ENCODE measurements at regions not wholly inside any gene's neighbourhood (a gene's known extent, or its start where the extent isn't known, plus 50 kb on each side); places are given as distances from the start of the nearest gene placed in this dataset.

DNA sequence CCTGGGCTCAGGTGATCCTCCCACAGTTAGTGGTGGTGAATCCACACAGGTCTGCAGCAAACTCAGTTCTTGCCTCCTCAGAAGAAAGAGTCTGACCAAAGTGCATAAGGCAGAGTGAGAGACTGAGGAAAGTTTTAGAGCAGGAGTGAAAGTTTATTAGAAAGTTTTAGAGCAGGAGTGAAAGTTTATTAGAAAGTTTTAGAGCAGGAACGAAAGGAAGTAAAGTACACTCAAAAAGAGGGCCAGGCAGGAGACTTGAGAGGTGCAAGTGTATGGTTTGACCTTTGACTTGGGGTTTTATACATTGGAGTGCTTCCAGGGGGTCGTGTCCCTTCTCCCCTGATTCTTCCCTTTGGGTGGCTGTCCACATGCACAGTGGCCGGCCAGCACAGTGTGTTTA, 84.2 kb downstream of the LSM3 start:
- no peaks in the 10 kb centered on the region for H3K23me2 ChIP-seq (ENCODE audit: low read depth, low read length)
- no peaks in the 10 kb centered on the region for H3K79me2 ChIP-seq (ENCODE audit: control insufficient read depth in 1 of 2, insufficient read depth in 2 of 2, low read length in 2 of 2)
- H2BK120ac ChIP-seq (replicated peaks; ENCODE audit: low read depth, low read length), result no peak overlapping the region
- no peak overlapping the region for H3K4ac ChIP-seq (replicated peaks; ENCODE audit: insufficient read length, low read depth, low read length)
- H3K36me3 ChIP-seq (ENCODE audit: control insufficient read depth in 2 of 4, insufficient read depth in 4 of 4, low read length in 3 of 4), result no peaks in the 10 kb centered on the region
- H3K4me3 ChIP-seq (ENCODE audit: extremely low read depth in 1 of 4, insufficient read depth in 2 of 4, low read depth in 3 of 4, low read length in 4 of 4), result no peak overlapping the region
- WGBS, 2 experiments (ENCODE audit: extremely low coverage in 1 of 2, insufficient coverage in 1 of 2, insufficient read length in 1 of 2, insufficient replicate concordance in 2 of 2, low coverage in 1 of 2, low lambda C conversion rate in 2 of 2, missing lambda C conversion rate in 1 of 2), result 77% methylated on average over 3 of the region's 3 CpGs; no CpG with 5 or more reads in 1 of the 2 experiments
- no peak overlapping the region for H2BK12ac ChIP-seq (ENCODE audit: low read depth, low read length)
- no peaks in the 10 kb centered on the region for H3K4me1 ChIP-seq (replicated peaks in 1 of 4; ENCODE audit: control insufficient read depth in 3 of 4, insufficient read depth in 4 of 4, low read length in 3 of 4)
- CTCF ChIA-PET (ENCODE audit: partially characterized antibody), result interaction anchor here (0.7 to 5.0 kb wide), 13 partner anchors 8 to 1033 kb away, joined by 3 to 42 read pairs (median 10); no protein-coding TSS in a partner anchor
- H3K23ac ChIP-seq (ENCODE audit: insufficient read length), result no peak overlapping the region
- H3K79me1 ChIP-seq (ENCODE audit: low read depth, low read length), result no peaks in the 10 kb centered on the region
- H3K4me2 ChIP-seq (ENCODE audit: insufficient read depth in 1 of 2, low read depth in 2 of 2, low read length in 2 of 2), result no peak overlapping the region
- 0 out of 7 replicates have a peak, but pooled peaks cover 0 to 3% (median 0%) of the 10 kb centered on the region in 4 experiments for H3K27me3 ChIP-seq (replicated peaks in 1 of 4; ENCODE audit: control insufficient read depth in 3 of 4, extremely low read depth in 1 of 4, insufficient read depth in 3 of 4, low read length in 3 of 4)
- POLR2A ChIA-PET (ENCODE audit: partially characterized antibody), result interaction anchor here (2.2 kb wide), 1 partner anchor 139 kb away, joined by 5 read pairs; the partner anchor contains the start of gene SLC6A6
- no peak overlapping the region for H4K8ac ChIP-seq (ENCODE audit: extremely low read depth, insufficient read depth, low read length)
- no peak overlapping the region for H2AFZ ChIP-seq (ENCODE audit: low read length)
- no peak overlapping the region for H2BK20ac ChIP-seq (ENCODE audit: low read length)
- H3K56ac ChIP-seq (replicated peaks; ENCODE audit: insufficient read length, low read depth, low read length), result no peak overlapping the region
- no peak overlapping the region for H3K9ac ChIP-seq (replicated peaks in 1 of 4; ENCODE audit: extremely low read depth in 1 of 4, low read depth in 3 of 4, low read length in 3 of 4)
- no peak overlapping the region for H4K91ac ChIP-seq (replicated peaks; ENCODE audit: insufficient read length, low read length)
- no peak overlapping the region for H2BK15ac ChIP-seq (ENCODE audit: low read length)
- TF ChIP-seq RXRA (IDR thresholded peaks at IDR 0.05; ENCODE audit: insufficient read depth, low read depth, low read length) (no peak), FOSL1 (IDR thresholded peaks at IDR 0.05; ENCODE audit: insufficient read depth, low read depth, low read length) (no peak), CEBPB (IDR thresholded peaks at IDR 0.05; ENCODE audit: low read depth, low read length) (no peak), E2F6 (IDR thresholded peaks at IDR 0.05) (no peak), POLR2AphosphoS5 (IDR thresholded peaks at IDR 0.05; ENCODE audit: low read depth, low read length) (no peak), EP300 (IDR thresholded peaks at IDR 0.05; ENCODE audit: borderline replicate concordance in 1 of 2, low read depth in 2 of 2, low read length in 2 of 2) (no peak), TAF7 (optimal IDR thresholded peaks at IDR 0.05; ENCODE audit: borderline replicate concordance, low read depth, low read length) (no peak), MAX (IDR thresholded peaks at IDR 0.05) (no peak), CTBP2 (IDR thresholded peaks at IDR 0.05; ENCODE audit: borderline replicate concordance, insufficient read depth, insufficient read length, low read length) (no peak), TEAD4 (IDR thresholded peaks at IDR 0.05; ENCODE audit: low read depth, low read length) (no peak)
- TF ChIP-seq, protein P1, sequence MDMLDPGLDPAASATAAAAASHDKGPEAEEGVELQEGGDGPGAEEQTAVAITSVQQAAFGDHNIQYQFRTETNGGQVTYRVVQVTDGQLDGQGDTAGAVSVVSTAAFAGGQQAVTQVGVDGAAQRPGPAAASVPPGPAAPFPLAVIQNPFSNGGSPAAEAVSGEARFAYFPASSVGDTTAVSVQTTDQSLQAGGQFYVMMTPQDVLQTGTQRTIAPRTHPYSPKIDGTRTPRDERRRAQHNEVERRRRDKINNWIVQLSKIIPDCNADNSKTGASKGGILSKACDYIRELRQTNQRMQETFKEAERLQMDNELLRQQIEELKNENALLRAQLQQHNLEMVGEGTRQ (IDR thresholded peaks at IDR 0.05; ENCODE audit: low read length), result no peak
- no peak overlapping the region for H3K18ac ChIP-seq (ENCODE audit: extremely low read depth, low read length)
- H4K5ac ChIP-seq (ENCODE audit: insufficient read length, low read depth, low read length), result no peak overlapping the region
- FAIRE-seq, result no peak
- H2AK5ac ChIP-seq (ENCODE audit: low read depth, low read length), result no peak overlapping the region
- no peak overlapping the region for H3K14ac ChIP-seq (ENCODE audit: insufficient read length)
- no peak overlapping the region for H3K27ac ChIP-seq (ENCODE audit: low read depth, low read length)
- no peak for DNase-seq (ENCODE audit: low read depth in 1 of 2, low spot score in 2 of 2)
- H3K9me3 ChIP-seq (ENCODE audit: insufficient read depth in 2 of 2, low read depth in 1 of 2, low read length in 1 of 2), result no peaks in the 10 kb centered on the region; a peak in 1 of 4 replicates
- H4K20me1 ChIP-seq (replicated peaks in 1 of 2; ENCODE audit: control insufficient read depth in 1 of 2, insufficient read depth in 2 of 2, low read length in 2 of 2), result no peaks in the 10 kb centered on the region
- H2BK5ac ChIP-seq (ENCODE audit: low read depth, low read length), result no peak overlapping the region

Data from H1 (cell line).